KBM-7 (cell line): ENCODE measurements at regions not wholly inside any gene's neighbourhood (a gene's known extent, or its start where the extent isn't known, plus 50 kb on each side); places are given as distances from the start of the nearest gene placed in this dataset.

Source experiments
- DNase-seq: peaks from one replicate; pipeline ENCODE4 v3.0.0-alpha.2; 2015
- in situ Hi-C: fragments of 300-500 bp; cut with MboI; formaldehyde crosslinking; loops from 2 replicates; pipeline ENCODE4 v1.14.3; 2020; ENCODE audit warnings: low sequenced_read_pairs, low pct_unique_long_range_greater_than_20kb, mixed read lengths

DNA sequence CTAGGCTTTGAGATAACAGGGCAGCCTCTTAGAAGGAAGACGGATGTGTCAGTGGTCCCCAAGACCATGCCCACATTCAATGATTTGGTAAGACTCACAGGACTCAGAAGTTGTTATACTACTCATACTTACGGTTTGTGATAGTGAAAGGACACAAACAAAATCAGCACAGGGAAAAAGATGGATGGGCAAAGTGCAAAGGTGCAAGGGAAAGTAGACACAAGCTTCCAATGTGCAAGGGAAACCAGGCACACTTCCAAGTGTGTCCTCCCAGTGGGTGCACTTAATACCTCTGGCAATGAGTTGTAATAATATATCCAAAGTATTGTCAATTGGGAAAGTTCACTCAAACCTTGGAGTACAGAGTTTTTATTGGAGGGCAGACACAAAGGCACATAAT lies 53.8 kb upstream of the VCX start:
- DNase-seq: no peak
- in situ Hi-C loops: no loop called here

DNA sequence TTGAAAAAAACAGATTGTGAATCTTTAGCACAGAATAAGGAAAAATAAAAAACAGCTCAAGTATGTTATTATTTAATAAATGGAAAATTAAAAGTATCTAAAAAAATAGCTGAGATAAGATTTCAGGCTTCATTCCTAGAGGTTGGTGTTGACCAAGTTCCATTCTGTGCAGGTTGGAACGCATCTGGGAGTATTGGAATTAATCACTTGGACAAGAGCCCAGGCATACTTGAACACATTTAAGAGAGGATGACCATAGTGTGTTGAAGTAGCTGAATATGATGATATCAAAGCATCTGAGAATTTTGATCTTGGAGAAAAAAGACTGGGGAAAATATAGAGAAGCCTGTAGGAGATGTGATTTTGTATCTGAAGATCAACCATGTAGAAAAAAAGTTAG lies 54.6 kb upstream of the VCX start:
- DNase-seq: no peak
- in situ Hi-C loops: no loop called here

DNA sequence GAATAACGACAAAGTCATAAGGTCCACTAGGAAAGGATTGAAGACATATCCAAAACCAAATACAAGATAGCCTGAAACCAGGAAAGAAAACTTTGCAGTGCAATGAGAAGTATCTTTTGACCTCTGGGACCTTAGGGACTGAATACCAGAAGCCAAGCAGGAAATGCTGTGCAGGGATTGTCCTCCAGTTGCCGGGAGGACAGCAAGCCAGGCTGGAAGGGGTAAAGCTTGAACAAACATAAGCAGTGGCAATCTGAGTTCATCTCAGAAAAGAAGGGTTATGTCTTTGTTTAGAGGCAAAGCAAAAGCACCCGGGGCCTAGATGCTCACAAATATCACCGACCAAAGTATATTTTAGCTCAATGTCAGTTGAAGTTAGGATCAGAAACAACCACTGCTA lies 55.3 kb upstream of the VCX start:
- DNase-seq: no peak
- in situ Hi-C loops: no loop called here

DNA sequence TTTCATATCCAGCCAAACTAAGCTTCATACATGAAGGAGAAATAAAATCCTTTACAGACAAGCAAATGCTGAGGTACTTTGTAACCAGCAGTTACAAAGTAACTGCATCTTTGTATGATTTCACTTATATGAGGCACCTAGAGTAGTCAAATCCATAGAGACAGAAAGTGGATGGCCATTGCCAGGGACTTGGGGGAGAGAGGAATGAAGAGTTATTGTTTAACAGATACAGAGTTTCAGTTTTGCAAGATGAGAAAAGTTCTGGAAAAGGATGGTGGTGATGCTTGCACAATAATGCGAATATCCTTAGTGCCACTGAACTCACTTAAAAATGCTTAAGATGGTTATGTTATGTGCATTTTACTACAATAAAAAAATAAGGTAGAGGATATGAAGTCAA lies 58.4 kb upstream of the VCX start:
- in situ Hi-C loops: no loop called here
- DNase-seq: no peak

DNA sequence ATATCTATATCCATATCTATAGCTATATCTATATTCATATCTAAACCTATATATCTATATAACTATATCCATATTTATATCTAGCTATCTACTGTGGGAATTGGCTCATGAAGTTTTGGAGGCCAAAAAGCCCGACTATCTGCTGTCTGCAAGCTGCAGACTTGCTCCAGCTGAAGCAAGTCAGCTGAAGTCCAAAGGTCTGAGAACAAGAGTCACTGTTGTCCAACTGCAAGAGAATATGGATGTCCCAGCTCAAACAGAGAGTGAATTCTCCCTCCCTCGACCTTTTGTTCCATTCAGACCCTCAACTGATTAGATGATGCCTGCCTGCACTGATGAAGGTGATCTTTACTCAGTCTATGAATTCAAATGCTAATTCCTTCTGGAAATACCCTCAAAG lies 63.3 kb upstream of the VCX start:
- in situ Hi-C loops: no loop called here

DNA sequence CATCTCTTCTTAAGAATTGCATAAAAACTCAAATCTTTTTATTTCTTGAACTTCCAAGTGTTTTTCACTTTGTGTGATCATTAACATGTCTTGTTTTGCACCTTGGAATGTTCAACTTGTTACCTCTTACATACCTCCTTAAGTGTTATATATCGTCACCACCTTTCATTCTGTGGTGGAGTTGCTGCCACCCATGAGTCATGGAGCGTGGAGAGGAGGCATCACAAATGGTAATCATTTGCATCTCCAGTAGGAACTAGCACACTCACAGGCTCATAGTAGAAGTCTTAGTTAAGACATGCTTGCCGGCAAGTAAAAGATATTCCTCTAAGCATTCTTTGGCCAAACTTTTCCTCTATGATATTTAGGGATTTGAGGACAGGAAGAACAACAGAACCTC lies 67.0 kb upstream of the VCX start:
- in situ Hi-C loops: no loop called here
- no peak for DNase-seq

More for the DNA sequence above, 63.3 kb upstream of the VCX start:
- DNase-seq: no peak

DNA sequence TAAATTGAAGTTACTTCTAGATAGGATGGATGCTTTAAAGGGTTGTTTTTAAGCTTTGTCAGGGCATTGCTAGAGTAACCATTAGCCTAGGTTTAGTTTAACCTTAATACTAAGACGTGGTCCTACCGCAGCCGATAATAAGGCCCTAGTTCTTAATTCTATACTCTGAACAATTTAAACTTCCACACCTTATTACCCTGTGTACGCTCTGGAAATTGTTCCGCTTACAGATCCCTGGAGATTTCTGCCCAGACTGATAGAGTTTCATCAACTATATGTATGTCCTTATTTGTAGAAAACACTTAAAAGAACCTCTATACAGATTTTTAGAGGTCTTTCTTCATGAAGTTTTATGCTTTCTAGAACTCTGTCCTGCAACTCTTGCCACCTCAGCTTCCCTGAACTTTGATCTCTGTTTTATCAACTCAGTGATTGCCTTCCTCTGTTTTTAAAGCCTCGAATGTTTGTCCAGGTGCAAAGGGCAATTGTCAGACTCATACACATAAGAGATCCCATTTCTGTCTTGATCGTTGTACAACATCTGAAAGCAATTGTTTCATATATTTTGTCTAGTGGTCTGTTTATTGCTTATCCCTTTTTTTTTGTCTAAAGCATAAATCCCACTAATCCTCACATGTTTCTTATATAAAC lies 71.1 kb upstream of the VCX start:
- DNase-seq: no peak
- in situ Hi-C loops: no loop called here

DNA sequence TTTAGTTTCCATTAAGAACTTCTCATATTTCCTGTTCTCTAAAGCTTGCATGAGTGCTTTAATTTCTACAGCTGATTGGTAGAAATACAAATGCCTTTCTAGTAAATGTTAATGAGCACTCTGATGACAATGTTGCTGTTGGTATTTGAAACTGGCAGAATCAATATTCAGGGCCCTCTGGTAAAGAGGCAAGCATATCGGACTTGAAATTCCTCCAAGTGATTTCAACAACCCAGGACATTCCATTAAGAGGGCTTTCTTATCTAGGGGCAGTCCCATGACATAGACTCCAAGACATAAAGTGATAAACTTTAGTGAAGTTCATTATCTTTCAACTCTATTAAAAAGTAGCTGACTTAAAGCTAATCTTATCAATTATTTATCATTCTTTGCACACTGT lies 83.1 kb upstream of the VCX start:
- in situ Hi-C loops: no loop called here
- DNase-seq: no peak

DNA sequence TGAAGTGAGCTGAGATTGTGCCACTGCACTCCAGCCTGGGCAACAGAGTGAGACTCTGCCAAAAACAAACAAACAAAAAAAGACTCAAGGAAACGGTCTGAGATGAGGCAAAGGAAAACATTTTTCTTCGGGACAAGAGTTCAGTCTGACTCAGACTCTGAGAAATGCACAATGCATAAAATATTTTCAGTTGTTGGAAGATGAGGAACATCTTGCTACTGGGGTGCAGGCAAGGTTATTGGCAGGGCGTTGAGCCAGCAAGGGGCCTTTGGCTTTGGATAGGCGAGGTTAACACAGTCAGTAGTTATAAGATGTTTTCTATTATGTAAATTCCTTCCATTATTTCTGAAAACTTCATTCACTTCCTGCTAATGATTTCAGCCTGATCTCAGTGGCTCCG lies 96.1 kb upstream of the VCX start:
- no peak for DNase-seq
- in situ Hi-C loops: no loop called here

DNA sequence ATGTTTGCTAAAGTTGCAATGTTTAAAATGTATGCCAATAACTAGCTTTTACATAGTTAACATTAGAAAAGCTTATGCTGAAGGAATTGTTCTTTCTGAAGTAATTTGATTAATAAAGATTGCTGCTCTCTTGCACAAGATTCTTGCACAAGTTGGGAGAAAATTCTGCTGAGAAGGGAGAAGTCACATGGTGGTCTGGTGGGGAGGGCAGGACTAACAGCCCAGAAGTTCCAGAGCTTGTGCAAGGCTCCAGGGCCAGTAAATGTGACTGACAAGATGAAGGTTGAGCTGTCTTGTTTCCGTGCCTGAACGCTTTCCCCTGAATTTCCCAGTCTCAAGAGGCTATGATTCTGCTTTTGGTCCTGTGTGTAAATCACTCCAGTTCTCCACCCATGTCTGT lies 112.9 kb upstream of the VCX start:
- no peak for DNase-seq
- in situ Hi-C loops: no loop called here

DNA sequence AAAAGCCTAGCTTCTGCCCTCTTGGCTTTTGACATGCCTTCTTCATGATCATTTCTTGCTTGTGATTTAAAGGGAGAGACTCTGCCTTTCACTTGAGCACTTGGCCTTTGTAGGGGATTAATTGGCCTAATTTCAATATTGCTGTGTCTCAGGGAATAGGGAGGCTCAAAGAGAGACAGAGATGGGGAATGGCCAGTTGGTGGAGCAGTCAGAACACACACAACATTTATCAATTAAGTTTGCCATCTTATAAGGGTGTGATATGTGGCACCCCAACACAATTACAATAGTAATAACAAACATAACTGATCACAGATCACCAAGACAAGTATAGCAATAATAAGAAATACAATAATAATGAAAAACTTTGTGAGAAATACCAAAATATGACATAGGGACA lies 122.5 kb upstream of the VCX start:
- no peak for DNase-seq
- in situ Hi-C loops: no loop called here

DNA sequence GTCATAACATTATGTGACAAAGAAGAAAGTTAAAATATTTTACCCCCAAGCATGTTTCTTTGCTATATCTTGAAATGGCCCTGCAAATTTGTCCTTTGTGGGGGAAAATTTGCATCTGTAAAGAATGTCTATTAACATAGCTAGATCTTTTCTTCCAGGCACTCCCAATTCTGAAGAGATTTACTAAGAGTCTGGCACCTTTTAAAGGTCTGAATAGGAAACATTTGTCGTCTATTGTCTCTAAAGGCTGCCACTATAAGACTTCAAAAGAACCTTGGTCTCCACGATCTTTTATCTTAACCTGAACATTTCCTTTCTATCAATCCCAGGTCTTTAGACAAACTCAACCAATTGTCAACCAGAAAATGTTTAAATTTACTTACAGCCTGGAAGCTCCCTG lies 128.6 kb upstream of the VCX start:
- in situ Hi-C loops: no loop called here
- DNase-seq: no peak

DNA sequence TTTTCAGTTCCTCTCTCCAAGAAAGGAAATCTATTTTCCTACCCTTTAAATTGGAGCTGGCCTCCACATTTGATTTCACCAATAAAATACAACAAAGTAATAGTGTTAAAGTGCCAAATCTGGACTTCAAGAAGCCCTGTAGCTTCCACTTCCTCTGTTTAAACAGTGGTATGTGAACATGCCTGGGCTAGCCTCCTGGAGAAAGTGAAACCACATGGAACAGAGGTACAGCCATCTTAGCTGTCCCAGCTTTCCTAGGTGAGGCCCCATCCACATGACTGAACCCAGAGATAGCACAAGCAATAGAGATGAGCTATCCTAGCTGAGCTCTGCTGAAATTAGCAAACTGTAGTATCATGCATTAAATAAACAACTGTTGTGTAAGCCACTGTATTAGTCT lies 131.8 kb upstream of the VCX start:
- DNase-seq: peak; percentile 13
- in situ Hi-C loops: no loop called here

DNA sequence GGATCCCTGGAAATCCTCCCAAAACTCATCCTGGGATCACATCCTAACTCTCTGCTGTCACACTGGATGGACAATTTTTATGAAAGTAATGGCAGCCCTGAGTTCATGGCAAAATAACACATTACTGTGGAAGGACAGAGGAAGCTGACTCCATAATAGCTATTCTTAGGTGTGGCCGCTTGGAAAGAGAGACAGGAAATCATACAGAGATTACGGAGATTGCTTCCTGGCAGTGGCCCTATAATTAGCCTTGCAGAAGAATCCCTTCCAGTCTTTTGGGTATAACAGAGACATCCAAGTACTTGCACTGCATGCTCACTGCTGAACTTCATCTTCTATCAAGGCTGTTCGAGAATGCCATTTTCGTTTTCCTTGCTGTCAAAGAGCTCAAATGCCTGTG lies 133.1 kb upstream of the VCX start:
- no peak for DNase-seq
- in situ Hi-C loops: no loop called here

DNA sequence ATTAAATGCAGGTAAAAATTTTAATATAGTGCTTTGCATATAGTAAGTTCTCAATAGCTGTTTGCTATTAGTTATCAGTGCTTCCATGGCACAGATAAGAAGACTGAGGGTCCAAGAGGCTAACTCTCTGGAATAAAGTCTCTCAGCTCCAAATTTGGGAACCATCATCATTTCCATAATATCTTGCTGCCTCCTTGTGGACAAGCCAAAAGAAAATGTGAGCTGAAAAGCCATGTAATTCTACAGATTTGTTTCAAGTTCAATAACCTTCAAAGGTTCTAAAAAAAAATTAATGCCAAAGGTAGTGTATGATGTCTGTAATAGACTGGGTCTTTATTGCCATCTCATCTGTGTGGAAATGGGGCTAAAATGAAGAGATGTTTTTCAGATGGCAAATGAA lies 136.9 kb upstream of the VCX start:
- in situ Hi-C loops: no loop called here
- no peak for DNase-seq

DNA sequence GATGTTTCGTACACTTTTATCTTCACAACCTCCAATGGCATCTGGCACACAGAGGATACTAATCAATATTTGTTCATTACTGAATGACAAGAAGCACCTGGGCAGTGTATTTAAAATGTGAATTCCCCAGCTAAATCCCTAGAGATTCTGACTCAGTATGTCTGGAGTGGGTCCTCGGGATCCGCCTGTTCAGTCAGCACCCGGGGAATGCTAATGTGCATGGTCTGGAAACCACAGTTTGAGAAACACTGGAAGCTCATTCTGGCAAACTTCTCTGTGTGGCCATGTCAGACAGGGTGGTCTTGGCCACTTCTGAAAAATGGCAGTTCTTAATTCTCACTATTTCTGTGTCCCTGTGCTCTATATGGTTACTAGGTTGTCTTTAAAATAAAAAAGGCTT lies 138.8 kb upstream of the VCX start:
- in situ Hi-C loops: no loop called here
- DNase-seq: no peak

DNA sequence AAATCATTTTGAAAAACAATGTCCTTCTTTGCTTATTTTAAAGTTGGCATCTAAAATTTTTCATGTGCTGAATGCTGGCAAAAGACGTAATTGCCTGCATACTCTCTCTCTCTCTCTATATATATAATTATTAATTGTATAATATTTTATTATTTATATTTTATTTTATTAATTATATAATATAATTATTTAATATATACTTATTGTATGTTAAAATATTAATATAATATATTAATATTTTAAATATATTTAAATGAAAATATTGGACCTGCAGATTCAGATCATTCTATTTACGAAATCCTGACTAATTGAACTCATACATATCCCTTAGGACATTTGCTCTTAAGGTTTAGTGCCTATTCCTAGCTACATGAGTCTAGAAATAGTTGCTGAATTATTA lies 144.7 kb upstream of the VCX start:
- no peak for DNase-seq
- in situ Hi-C loops: no loop called here

DNA sequence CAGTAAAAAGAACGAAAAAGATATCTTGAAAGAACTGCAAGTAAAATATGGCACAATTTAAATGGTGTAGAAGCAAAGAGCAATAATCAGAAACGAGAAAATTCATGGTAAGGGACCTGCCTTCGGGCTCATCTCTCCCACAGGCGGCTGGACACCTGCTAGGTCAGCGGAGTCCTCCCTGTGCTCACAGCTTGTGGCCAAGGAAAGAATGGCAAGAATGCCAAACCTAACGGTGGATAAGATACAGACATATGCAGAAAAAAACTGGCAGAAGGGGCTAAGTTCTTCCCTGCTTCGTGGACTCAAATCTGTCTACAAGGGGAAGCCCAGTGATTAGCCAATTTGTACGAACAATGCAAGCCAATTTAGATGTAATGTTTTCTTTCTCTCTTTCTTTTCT lies 152.1 kb upstream of the VCX start:
- in situ Hi-C loops: no loop called here
- DNase-seq: no peak

DNA sequence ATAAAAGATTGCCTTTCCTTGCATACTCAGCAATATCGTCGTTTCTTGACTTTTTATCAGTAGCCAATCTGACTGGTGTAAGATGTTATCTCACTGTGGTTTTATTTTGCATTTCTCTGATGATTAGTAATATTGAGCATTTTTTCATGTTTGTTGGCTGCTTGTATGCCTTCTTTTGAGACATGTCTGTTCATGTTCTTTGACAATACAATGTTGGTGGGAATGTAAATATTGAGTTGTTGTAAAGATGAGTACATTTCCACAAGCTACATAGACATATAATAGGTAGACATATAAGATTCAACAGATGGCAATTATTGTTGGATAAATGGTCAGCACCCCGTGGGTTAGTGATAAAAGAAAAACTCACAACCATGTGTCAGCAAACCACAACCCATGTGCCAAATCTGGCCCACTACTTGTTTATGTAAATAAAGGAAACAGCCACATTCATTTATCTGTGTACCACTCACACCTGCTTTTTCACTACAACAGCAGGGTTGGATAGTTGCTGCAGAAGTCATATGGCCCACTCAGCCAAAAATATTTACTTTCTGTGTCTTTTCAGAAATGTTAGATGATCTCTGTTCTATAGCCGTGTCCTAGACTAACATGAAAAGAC lies 153.1 kb upstream of the VCX start:
- DNase-seq: no peak
- in situ Hi-C loops: no loop called here

DNA sequence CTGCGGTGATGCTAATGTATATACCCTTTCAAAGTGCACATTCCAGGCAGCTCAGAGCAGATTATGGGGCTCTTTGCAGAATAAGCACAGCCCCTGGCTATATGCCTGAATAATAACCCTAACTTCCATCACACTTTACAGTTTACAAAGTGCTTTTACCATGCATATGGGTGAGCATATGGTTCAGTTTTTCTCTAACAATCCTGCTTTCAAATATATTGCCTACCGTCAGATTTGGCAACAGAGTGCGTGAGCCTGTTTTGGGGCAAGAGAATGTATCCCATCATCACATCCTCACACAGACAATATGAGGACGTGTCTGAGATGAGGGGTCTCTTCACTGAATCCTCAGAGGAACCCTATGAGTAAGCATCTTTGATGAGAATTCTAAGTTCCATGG lies 162.8 kb upstream of the VCX start:
- no peak for DNase-seq
- in situ Hi-C loops: no loop called here

DNA sequence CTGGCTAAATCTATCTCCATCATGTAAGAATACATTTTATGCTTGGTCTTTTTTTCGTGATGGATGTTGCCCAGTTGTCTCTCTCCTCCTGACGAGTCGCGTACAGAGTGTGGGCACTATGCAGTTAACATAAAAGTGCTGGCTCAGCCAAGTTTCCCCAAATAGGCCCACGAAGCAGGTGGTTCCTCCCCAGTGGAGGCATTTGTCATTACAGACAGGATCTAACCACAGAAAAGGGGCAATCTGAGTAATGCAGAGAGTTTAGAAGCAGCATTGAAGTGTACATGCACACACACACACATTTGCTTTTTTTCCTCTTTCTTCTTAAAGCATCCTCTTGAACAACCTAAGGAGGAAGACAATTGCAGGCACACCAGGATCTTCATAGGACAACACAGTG lies 188.7 kb upstream of the VCX start:
- in situ Hi-C loops: no loop called here
- DNase-seq: no peak

DNA sequence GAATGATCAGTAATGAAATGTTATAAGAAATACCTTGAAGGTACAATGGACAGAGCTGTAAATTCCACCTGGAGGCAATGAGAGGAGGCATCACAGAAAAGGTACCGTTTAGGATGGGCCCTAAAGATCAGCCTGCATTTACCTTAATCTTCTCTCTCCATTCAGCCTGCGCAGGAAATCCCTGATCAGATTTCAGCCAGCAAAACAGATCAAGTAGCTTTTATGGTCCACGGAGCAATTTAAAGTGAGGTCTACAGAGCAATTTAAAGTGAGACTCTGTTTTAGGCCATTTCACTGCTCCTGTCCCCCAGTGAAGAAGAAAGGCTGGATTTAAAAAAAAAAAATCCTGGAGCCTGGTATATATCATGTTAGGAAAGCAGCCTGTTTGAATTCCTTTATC lies 195.1 kb upstream of the VCX start:
- no peak for DNase-seq
- in situ Hi-C loops: no loop called here
